Activated CD4-positive, alpha-beta memory T cell treated with anti-CD3 and anti-CD28 coated beads for 36 hours (primary cell): ENCODE measurements at regions not wholly inside any gene's neighbourhood (a gene's known extent, or its start where the extent isn't known, plus 50 kb on each side); places are given as distances from the start of the nearest gene placed in this dataset.

ENCODE experiments used
- CTCF ChIA-PET: fragments of 350-600 bp; sonication (Branson Sonifier 250); formaldehyde crosslinking; loops from one replicate; lab custom pipeline; 2021; ENCODE audit warnings: antibody characterized with exemption, inconsistent platforms; lab: Charles Lee
- POLR2A ChIA-PET: fragments of 350-600 bp; sonication (Branson Sonifier 250); formaldehyde crosslinking; loops from one replicate; lab custom pipeline; 2021; ENCODE audit warnings: antibody characterized with exemption; lab: Charles Lee
- DNase-seq: peaks from one replicate; pipeline ENCODE4 v3.0.0-alpha.2; 2020
- H3K27ac Mint-ChIP-seq: one replicate; pipeline ENCODE4 v1.8.0; 2021; ENCODE audit warnings: mixed read lengths
- H3K27me3 Mint-ChIP-seq: one replicate; pipeline ENCODE4 v1.8.0; 2021; ENCODE audit warnings: mixed read lengths
- H3K36me3 Mint-ChIP-seq: one replicate; pipeline ENCODE4 v1.8.0; 2021; ENCODE audit warnings: mixed read lengths
- H3K4me1 Mint-ChIP-seq: one replicate; pipeline ENCODE4 v1.8.0; 2021; ENCODE audit warnings: low read depth, mixed read lengths
- H3K4me3 Mint-ChIP-seq: one replicate; pipeline ENCODE4 v1.8.0; 2021; ENCODE audit warnings: mild to moderate bottlenecking, mixed read lengths
- H3K9me3 Mint-ChIP-seq: one replicate; pipeline ENCODE4 v1.8.0; 2021; ENCODE audit warnings: mixed read lengths
- intact Hi-C: fragments of 100-400 bp; cut with micrococcal nuclease; formaldehyde crosslinking; loops from one replicate; pipeline ENCODE4 v1.15.1; 2023

GRCh38 chr7:17528636-17529035 is 230.2 kb downstream of the AHR start:
- Mint-ChIP-seq H3K27ac (no peak overlapping the region), H3K27me3 (peaks cover 5% of the 10 kb centered on the region)

GRCh38 chr7:17530244-17530643 is 231.8 kb downstream of the AHR start:
- intact Hi-C loops = loop anchor here (2.0 to 5.0 kb wide), 3 partner anchors 127 to 547 kb away; no protein-coding TSS in a partner anchor
- no peak overlapping the region for H3K27ac Mint-ChIP-seq
- peaks cover 3% of the 10 kb centered on the region for H3K4me1 Mint-ChIP-seq
- peaks cover 5% of the 10 kb centered on the region for H3K27me3 Mint-ChIP-seq
- H3K9me3 Mint-ChIP-seq = no peaks in the 10 kb centered on the region
- H3K36me3 Mint-ChIP-seq = no peaks in the 10 kb centered on the region
- ChIA-PET CTCF (interaction anchor here (1.6 to 2.9 kb wide), 2 partner anchors 11 to 547 kb away, joined by 4 to 12 read pairs; no protein-coding TSS in a partner anchor), POLR2A (no interaction called here)
- H3K4me3 Mint-ChIP-seq = no peak overlapping the region
- no peak for DNase-seq

More at GRCh38 chr7:17528636-17529035, 230.2 kb downstream of the AHR start:
- Mint-ChIP-seq H3K4me1 (peaks cover 6% of the 10 kb centered on the region), H3K4me3 (no peak overlapping the region), H3K9me3 (no peaks in the 10 kb centered on the region), H3K36me3 (no peaks in the 10 kb centered on the region)
- intact Hi-C loops = loop anchor here (10.0 kb wide), 1 partner anchor 84 kb away; no protein-coding TSS in a partner anchor
- CTCF ChIA-PET = interaction anchor here (1.0 kb wide), 1 partner anchor 227 kb away, joined by 3 read pairs; no protein-coding TSS in a partner anchor
- POLR2A ChIA-PET = no interaction called here
- no peak for DNase-seq

- peaks cover 5% of the 10 kb centered on the region for H3K27me3 Mint-ChIP-seq
- intact Hi-C loops = loop anchor here (1.0 to 5.0 kb wide), 4 partner anchors 128 to 548 kb away; no protein-coding TSS in a partner anchor
- ChIA-PET CTCF (interaction anchor here (0.6 to 2.9 kb wide), 5 partner anchors 11 to 748 kb away, joined by 3 to 12 read pairs (median 5); no protein-coding TSS in a partner anchor), POLR2A (no interaction called here)
- no peaks in the 10 kb centered on the region for H3K9me3 Mint-ChIP-seq
- no peak for DNase-seq
- H3K36me3 Mint-ChIP-seq = no peaks in the 10 kb centered on the region
- H3K4me1 Mint-ChIP-seq = peaks cover 3% of the 10 kb centered on the region
- no peak overlapping the region for H3K4me3 Mint-ChIP-seq
- H3K27ac Mint-ChIP-seq = no peak overlapping the region
Observed at GRCh38 chr7:17530741-17531421, 232.4 kb downstream of the AHR start.

GRCh38 chr7:17532861-17533404 is 234.5 kb downstream of the AHR start:
- intact Hi-C loops = loop anchor here (5.0 kb wide), 1 partner anchor 211 kb away; no protein-coding TSS in a partner anchor
- H3K4me3 Mint-ChIP-seq = no peak overlapping the region
- no peaks in the 10 kb centered on the region for H3K4me1 Mint-ChIP-seq
- H3K27me3 Mint-ChIP-seq = peaks cover 5% of the 10 kb centered on the region
- CTCF ChIA-PET = no interaction called here
- H3K27ac Mint-ChIP-seq = no peak overlapping the region
- H3K36me3 Mint-ChIP-seq = no peaks in the 10 kb centered on the region
- POLR2A ChIA-PET = interaction anchor here (0.6 kb wide), 1 partner anchor 374 kb away, joined by 3 read pairs; no protein-coding TSS in a partner anchor
- DNase-seq = no peak
- H3K9me3 Mint-ChIP-seq = no peaks in the 10 kb centered on the region

- CTCF ChIA-PET = no interaction called here
- no peak overlapping the region for H3K27ac Mint-ChIP-seq
- DNase-seq = no peak
Observed at GRCh38 chr7:17534348-17534747, 235.9 kb downstream of the AHR start.

GRCh38 chr7:17535776-17536175 is 237.3 kb downstream of the AHR start:
- H3K4me1 Mint-ChIP-seq = no peaks in the 10 kb centered on the region
- no peak overlapping the region for H3K27ac Mint-ChIP-seq
- H3K36me3 Mint-ChIP-seq = no peaks in the 10 kb centered on the region
- intact Hi-C loops = no loop called here
- ChIA-PET CTCF (no interaction called here), POLR2A (no interaction called here)
- no peak for DNase-seq
- H3K27me3 Mint-ChIP-seq = peaks cover 2% of the 10 kb centered on the region
- no peaks in the 10 kb centered on the region for H3K9me3 Mint-ChIP-seq
- H3K4me3 Mint-ChIP-seq = no peak overlapping the region

More at GRCh38 chr7:17534348-17534747, 235.9 kb downstream of the AHR start:
- POLR2A ChIA-PET = no interaction called here
- no peaks in the 10 kb centered on the region for H3K36me3 Mint-ChIP-seq
- H3K4me3 Mint-ChIP-seq = no peak overlapping the region
- no peaks in the 10 kb centered on the region for H3K4me1 Mint-ChIP-seq
- H3K27me3 Mint-ChIP-seq = peaks cover 2% of the 10 kb centered on the region
- no peaks in the 10 kb centered on the region for H3K9me3 Mint-ChIP-seq
- intact Hi-C loops = loop anchor here (5.0 kb wide), 1 partner anchor 212 kb away; no protein-coding TSS in a partner anchor

- no peaks in the 10 kb centered on the region for H3K9me3 Mint-ChIP-seq
- H3K36me3 Mint-ChIP-seq = no peaks in the 10 kb centered on the region
- ChIA-PET CTCF (no interaction called here), POLR2A (no interaction called here)
- intact Hi-C loops = no loop called here
- no peak overlapping the region for H3K4me3 Mint-ChIP-seq
- no peaks in the 10 kb centered on the region for H3K27me3 Mint-ChIP-seq
- no peak for DNase-seq
- H3K27ac Mint-ChIP-seq = no peak overlapping the region
- no peaks in the 10 kb centered on the region for H3K4me1 Mint-ChIP-seq
Observed at GRCh38 chr7:17544401-17544800, 245.9 kb downstream of the AHR start.

- no peak overlapping the region for H3K4me3 Mint-ChIP-seq
- POLR2A ChIA-PET = no interaction called here
- no peaks in the 10 kb centered on the region for H3K36me3 Mint-ChIP-seq
Observed at GRCh38 chr7:17545348-17545747, 246.9 kb downstream of the AHR start.

GRCh38 chr7:17546189-17546588 is 247.7 kb downstream of the AHR start:
- DNase-seq = no peak
- ChIA-PET POLR2A (no interaction called here), CTCF (no interaction called here)
- H3K27ac Mint-ChIP-seq = no peak overlapping the region
- H3K4me3 Mint-ChIP-seq = no peak overlapping the region
- H3K9me3 Mint-ChIP-seq = no peaks in the 10 kb centered on the region
- intact Hi-C loops = loop anchor here (5.0 kb wide), 1 partner anchor 144 kb away; no protein-coding TSS in a partner anchor
- H3K36me3 Mint-ChIP-seq = no peaks in the 10 kb centered on the region
- H3K4me1 Mint-ChIP-seq = no peaks in the 10 kb centered on the region
- no peaks in the 10 kb centered on the region for H3K27me3 Mint-ChIP-seq

More at GRCh38 chr7:17545348-17545747, 246.9 kb downstream of the AHR start:
- no peak for DNase-seq
- Mint-ChIP-seq H3K27ac (no peak overlapping the region), H3K27me3 (no peaks in the 10 kb centered on the region), H3K9me3 (no peaks in the 10 kb centered on the region), H3K4me1 (no peaks in the 10 kb centered on the region)
- CTCF ChIA-PET = no interaction called here
- intact Hi-C loops = loop anchor here (5.0 kb wide), 1 partner anchor 143 kb away; no protein-coding TSS in a partner anchor

GRCh38 chr7:17546592-17546991 is 248.1 kb downstream of the AHR start:
- no peaks in the 10 kb centered on the region for H3K4me1 Mint-ChIP-seq
- ChIA-PET POLR2A (no interaction called here), CTCF (no interaction called here)
- H3K4me3 Mint-ChIP-seq = no peak overlapping the region
- no peak overlapping the region for H3K27ac Mint-ChIP-seq
- H3K9me3 Mint-ChIP-seq = no peaks in the 10 kb centered on the region
- intact Hi-C loops = loop anchor here (5.0 kb wide), 1 partner anchor 144 kb away; no protein-coding TSS in a partner anchor
- no peaks in the 10 kb centered on the region for H3K36me3 Mint-ChIP-seq
- DNase-seq = no peak
- H3K27me3 Mint-ChIP-seq = no peaks in the 10 kb centered on the region

- intact Hi-C loops = loop anchor here (5.0 kb wide), 1 partner anchor 146 kb away; no protein-coding TSS in a partner anchor
- no peaks in the 10 kb centered on the region for H3K36me3 Mint-ChIP-seq
- ChIA-PET POLR2A (no interaction called here), CTCF (no interaction called here)
- H3K27ac Mint-ChIP-seq = no peak overlapping the region
- peaks cover 6% of the 10 kb centered on the region for H3K4me1 Mint-ChIP-seq
- H3K9me3 Mint-ChIP-seq = no peaks in the 10 kb centered on the region
- no peak for DNase-seq
- H3K4me3 Mint-ChIP-seq = no peak overlapping the region
- no peaks in the 10 kb centered on the region for H3K27me3 Mint-ChIP-seq
Observed at GRCh38 chr7:17548014-17548653, 249.7 kb downstream of the AHR start.

- H3K27ac Mint-ChIP-seq = no peak overlapping the region
- ChIA-PET CTCF (no interaction called here), POLR2A (no interaction called here)
- H3K4me3 Mint-ChIP-seq = no peak overlapping the region
- no peak for DNase-seq
- H3K36me3 Mint-ChIP-seq = no peaks in the 10 kb centered on the region
- H3K27me3 Mint-ChIP-seq = no peaks in the 10 kb centered on the region
- intact Hi-C loops = loop anchor here (5.0 kb wide), 1 partner anchor 147 kb away; no protein-coding TSS in a partner anchor
- H3K9me3 Mint-ChIP-seq = no peaks in the 10 kb centered on the region
- peaks cover 6% of the 10 kb centered on the region for H3K4me1 Mint-ChIP-seq
Observed at GRCh38 chr7:17549406-17549805, 251.0 kb downstream of the AHR start.
